Keratinocyte (primary cell): ENCODE measurements at regions not wholly inside any gene's neighbourhood (a gene's known extent, or its start where the extent isn't known, plus 50 kb on each side); places are given as distances from the start of the nearest gene placed in this dataset.

Experiments
- DNase-seq: peaks from one replicate; pipeline ENCODE4 v3.0.0-alpha.2; 2011; ENCODE audit warnings: low read depth, missing footprints, low spot score
- FAIRE-seq: peaks from 2 replicates; lab custom pipeline; 2011; peaks lifted over from hg19 to GRCh38; lab: Jason Lieb, UNC
- H2AFZ ChIP-seq: 2 replicates; pipeline ENCODE4 v1.6.0; 2012; ENCODE audit warnings: low read length, control low read depth, inconsistent platforms; ENCODE audit not compliant: control insufficient read depth
- H3K27ac ChIP-seq: 2 replicates; pipeline ENCODE4 v1.5.1; 2011; ENCODE audit warnings: low read length; ENCODE audit not compliant: control insufficient read depth, insufficient read depth
- H3K27me3 ChIP-seq: 3 replicates; pipeline ENCODE4 v1.6.0; 2011; ENCODE audit warnings: low read length; ENCODE audit not compliant: control insufficient read depth, insufficient read depth; ENCODE audit errors: extremely low read depth
- H3K36me3 ChIP-seq, 2 experiments: 2 replicates in 1 of 2; 3 replicates in 1 of 2; pipeline ENCODE4 v1.5.1; 2011; ENCODE audit warnings: low read length in 2 of 2, mild to moderate bottlenecking in 1 of 2; ENCODE audit not compliant: control insufficient read depth in 2 of 2, insufficient read depth in 2 of 2; ENCODE audit errors: extremely low read depth in 1 of 2
- H3K4me1 ChIP-seq: 3 replicates; pipeline ENCODE4 v1.5.1; 2011; ENCODE audit warnings: low read length; ENCODE audit not compliant: control insufficient read depth, insufficient read depth; ENCODE audit errors: extremely low read depth
- H3K4me2 ChIP-seq: 3 replicates; pipeline ENCODE4 v1.6.0; 2011; ENCODE audit warnings: low read depth, low read length; ENCODE audit not compliant: control insufficient read depth, insufficient read depth; ENCODE audit errors: extremely low read depth
- H3K4me3 ChIP-seq, 3 experiments: fragments of 200-600 bp in 1 of 3; sonication (generic) in 1 of 3; 2 replicates in 2 of 3; 3 replicates in 1 of 3; pipeline ENCODE4 v1.5.1; 2011 to 2016; ENCODE audit warnings: low read length in 3 of 3, mild to moderate bottlenecking in 3 of 3, control low read depth in 2 of 3, inconsistent platforms in 1 of 3, low read depth in 1 of 3, mixed read lengths in 1 of 3, mixed run types in 1 of 3, moderate library complexity in 1 of 3; ENCODE audit not compliant: control insufficient read depth in 2 of 3, insufficient read depth in 2 of 3; ENCODE audit errors: extremely low read depth in 1 of 3
- H3K79me2 ChIP-seq: 2 replicates; pipeline ENCODE4 v1.6.0; 2012; ENCODE audit warnings: low read length; ENCODE audit not compliant: control insufficient read depth, insufficient read depth
- H3K9ac ChIP-seq: 3 replicates; pipeline ENCODE4 v1.6.0; 2011; ENCODE audit warnings: low read length; ENCODE audit not compliant: control insufficient read depth, insufficient read depth; ENCODE audit errors: extremely low read depth
- H3K9me1 ChIP-seq: 3 replicates; pipeline ENCODE4 v1.6.0; 2011; ENCODE audit warnings: low read length; ENCODE audit not compliant: control insufficient read depth, insufficient read depth; ENCODE audit errors: extremely low read depth
- H3K9me3 ChIP-seq: 2 replicates; pipeline ENCODE4 v1.5.1; 2012; ENCODE audit warnings: low read depth, low read length; ENCODE audit not compliant: control insufficient read depth
- H4K20me1 ChIP-seq: 3 replicates; pipeline ENCODE4 v1.6.0; 2011; ENCODE audit warnings: low read length; ENCODE audit not compliant: control insufficient read depth, insufficient read depth; ENCODE audit errors: extremely low read depth
- EZH2 ChIP-seq: IDR thresholded peaks from one replicate; pipeline ENCODE4 v1.6.1; 2012; ENCODE audit warnings: inconsistent platforms, mild to moderate bottlenecking, low read length, moderate library complexity
- dilution Hi-C: fragments of 300-500 bp; cut with MboI; formaldehyde crosslinking; loops from one replicate; pipeline ENCODE4 v1.7.0; 2020; ENCODE audit warnings: low sequenced_read_pairs; ENCODE audit not compliant: extremely low pct_ligation_motif_present
- TF ChIP-seq, protein P1 (sequence below), 3 experiments: IDR thresholded peaks in 1 of 3; conservative IDR thresholded peaks in 1 of 3; optimal IDR thresholded peaks in 1 of 3; 2 replicates in 2 of 3; 3 replicates in 1 of 3; pipeline versions ENCODE3 to v1.5.1; 2011; ENCODE audit warnings: low read length in 3 of 3, mild to moderate bottlenecking in 3 of 3, moderate library complexity in 2 of 3, control low read depth in 1 of 3, inconsistent platforms in 1 of 3; ENCODE audit not compliant: insufficient read depth in 2 of 3; ENCODE audit errors: extremely low read depth in 1 of 3

DNA sequence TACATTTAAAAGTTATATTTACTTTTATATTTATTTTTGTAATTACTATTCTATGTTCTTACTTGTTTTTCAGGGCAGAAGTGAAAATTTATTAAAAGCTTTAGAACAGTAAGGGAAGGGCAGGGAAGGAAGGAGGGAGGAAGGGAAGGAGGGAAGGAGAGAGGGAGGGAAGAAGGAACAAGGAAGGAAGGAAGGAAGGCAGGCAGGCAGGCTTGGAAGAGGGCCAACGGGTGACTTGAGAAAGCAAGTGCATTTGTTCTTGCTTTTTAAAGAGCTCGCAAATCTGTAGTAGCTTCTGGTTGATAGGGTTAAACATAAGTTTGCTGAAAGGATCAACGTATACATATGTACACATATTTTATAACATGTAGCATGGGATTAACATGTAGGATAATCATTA, 725.3 kb upstream of the FZD8 start:
- dilution Hi-C loops = no loop called here
- no peaks in the 10 kb centered on the region for H3K27me3 ChIP-seq
- H2AFZ ChIP-seq = no peak overlapping the region
- FAIRE-seq = no peak
- H4K20me1 ChIP-seq = no peaks in the 10 kb centered on the region
- H3K9me1 ChIP-seq = no peaks in the 10 kb centered on the region
- H3K9ac ChIP-seq = no peak overlapping the region
- TF ChIP-seq, protein P1, sequence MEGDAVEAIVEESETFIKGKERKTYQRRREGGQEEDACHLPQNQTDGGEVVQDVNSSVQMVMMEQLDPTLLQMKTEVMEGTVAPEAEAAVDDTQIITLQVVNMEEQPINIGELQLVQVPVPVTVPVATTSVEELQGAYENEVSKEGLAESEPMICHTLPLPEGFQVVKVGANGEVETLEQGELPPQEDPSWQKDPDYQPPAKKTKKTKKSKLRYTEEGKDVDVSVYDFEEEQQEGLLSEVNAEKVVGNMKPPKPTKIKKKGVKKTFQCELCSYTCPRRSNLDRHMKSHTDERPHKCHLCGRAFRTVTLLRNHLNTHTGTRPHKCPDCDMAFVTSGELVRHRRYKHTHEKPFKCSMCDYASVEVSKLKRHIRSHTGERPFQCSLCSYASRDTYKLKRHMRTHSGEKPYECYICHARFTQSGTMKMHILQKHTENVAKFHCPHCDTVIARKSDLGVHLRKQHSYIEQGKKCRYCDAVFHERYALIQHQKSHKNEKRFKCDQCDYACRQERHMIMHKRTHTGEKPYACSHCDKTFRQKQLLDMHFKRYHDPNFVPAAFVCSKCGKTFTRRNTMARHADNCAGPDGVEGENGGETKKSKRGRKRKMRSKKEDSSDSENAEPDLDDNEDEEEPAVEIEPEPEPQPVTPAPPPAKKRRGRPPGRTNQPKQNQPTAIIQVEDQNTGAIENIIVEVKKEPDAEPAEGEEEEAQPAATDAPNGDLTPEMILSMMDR (optimal IDR thresholded peaks at IDR 0.05 in 1 of 3, IDR thresholded peaks at IDR 0.05 in 1 of 3, conservative IDR thresholded peaks at IDR 0.05 in 1 of 3; ENCODE audit: extremely low read depth in 1 of 3, insufficient read depth in 2 of 3, low read length in 3 of 3) = no peak
- no peak for TF ChIP-seq EZH2
- no peak overlapping the region for H3K4me3 ChIP-seq
- no peaks in the 10 kb centered on the region for H3K9me3 ChIP-seq
- H3K36me3 ChIP-seq = no peaks in the 10 kb centered on the region
- no peak for DNase-seq
- no peaks in the 10 kb centered on the region for H3K79me2 ChIP-seq
- H3K4me2 ChIP-seq = no peak overlapping the region
- no peak overlapping the region for H3K27ac ChIP-seq
- H3K4me1 ChIP-seq = no peaks in the 10 kb centered on the region

- no peak overlapping the region for H3K4me3 ChIP-seq
- H3K4me2 ChIP-seq = no peak overlapping the region
- H3K36me3 ChIP-seq = no peaks in the 10 kb centered on the region
- H3K79me2 ChIP-seq = no peaks in the 10 kb centered on the region
- H4K20me1 ChIP-seq = no peaks in the 10 kb centered on the region
- H3K27me3 ChIP-seq = no peaks in the 10 kb centered on the region
- H3K4me1 ChIP-seq = no peaks in the 10 kb centered on the region
- no peak overlapping the region for H3K27ac ChIP-seq
- no peaks in the 10 kb centered on the region for H3K9me1 ChIP-seq
- dilution Hi-C loops = no loop called here
- no peak overlapping the region for H3K9ac ChIP-seq
- H3K9me3 ChIP-seq = no peaks in the 10 kb centered on the region
- TF ChIP-seq EZH2 = no peak
- TF ChIP-seq, protein P1 (optimal IDR thresholded peaks at IDR 0.05 in 1 of 3, IDR thresholded peaks at IDR 0.05 in 1 of 3, conservative IDR thresholded peaks at IDR 0.05 in 1 of 3; ENCODE audit: extremely low read depth in 1 of 3, insufficient read depth in 2 of 3, low read length in 3 of 3) = no peak
- no peak overlapping the region for H2AFZ ChIP-seq
- FAIRE-seq (no peak), DNase-seq (no peak)
Observed at GRCh38 chr10:36366843-36367242, 724.7 kb upstream of the FZD8 start.
